ENCODE measurements at regions not wholly inside any gene's neighbourhood (a gene's known extent, or its start where the extent isn't known, plus 50 kb on each side); places are given as distances from the start of the nearest gene placed in this dataset.

- no peaks in the 10 kb centered on the region for H3K9me2 ChIP-seq (ENCODE audit: insufficient read depth, low read length)
- H3F3A ChIP-seq (ENCODE audit: insufficient read depth, low read length, poor library complexity, severe bottlenecking), result no peaks in the 10 kb centered on the region
- H3K4me2 ChIP-seq (ENCODE audit: low read length), result no peak overlapping the region
- no peaks in the 10 kb centered on the region for H4K20me1 ChIP-seq (ENCODE audit: insufficient read depth)
- H3K27me3 ChIP-seq (ENCODE audit: insufficient read depth, low read depth, low read length), result no peaks in the 10 kb centered on the region
- H3K36me3 ChIP-seq (ENCODE audit: insufficient read depth, low read length), result no peaks in the 10 kb centered on the region
- H3K9ac ChIP-seq (ENCODE audit: low read length), result no peak overlapping the region
- no peak overlapping the region for H3K27ac ChIP-seq (ENCODE audit: low read length)
- TF ChIP-seq SMC3 (conservative IDR thresholded peaks at IDR 0.05; ENCODE audit: poor library complexity) (no peak), CTCF (IDR thresholded peaks at IDR 0.05; ENCODE audit: poor library complexity, severe bottlenecking) (no peak), EP300 (conservative IDR thresholded peaks at IDR 0.05; ENCODE audit: poor library complexity, severe bottlenecking) (no peak), RAD21 (conservative IDR thresholded peaks at IDR 0.05) (no peak), POLR2AphosphoS5 (IDR thresholded peaks at IDR 0.05) (no peak)
- no peak overlapping the region for H3K4me3 ChIP-seq (ENCODE audit: low read length)
- no peaks in the 10 kb centered on the region for H3K79me2 ChIP-seq (replicated peaks; ENCODE audit: insufficient read depth, low read length)
- H3K9me3 ChIP-seq (ENCODE audit: low read length), result no peaks in the 10 kb centered on the region
- no peak overlapping the region for H2AFZ ChIP-seq (ENCODE audit: low read depth, low read length)
Observed at GRCh38 chr12:86331457-86331856, 75.3 kb upstream of the MGAT4C start.

GRCh38 chr12:86331012-86331411 is 74.8 kb upstream of the MGAT4C start:
- TF ChIP-seq RAD21 (conservative IDR thresholded peaks at IDR 0.05) (no peak), EZH2 (IDR thresholded peaks at IDR 0.05; ENCODE audit: borderline replicate concordance, insufficient read depth, low read length, poor library complexity, severe bottlenecking) (no peak), CTCF (IDR thresholded peaks at IDR 0.05; ENCODE audit: poor library complexity, severe bottlenecking) (no peak), SMC3 (conservative IDR thresholded peaks at IDR 0.05; ENCODE audit: poor library complexity) (no peak)
- Histone ChIP-seq H4K20me1 (ENCODE audit: insufficient read depth) (no peaks in the 10 kb centered on the region), H3K9me2 (ENCODE audit: insufficient read depth, low read length) (no peaks in the 10 kb centered on the region), H3K27me3 (ENCODE audit: insufficient read depth, low read depth, low read length) (no peaks in the 10 kb centered on the region), H3K27ac (ENCODE audit: low read length) (no peak overlapping the region), H3K4me3 (ENCODE audit: low read length) (no peak overlapping the region), H3K9ac (ENCODE audit: low read length) (no peak overlapping the region), H3K4me2 (ENCODE audit: low read length) (no peak overlapping the region), H2AFZ (ENCODE audit: low read depth, low read length) (no peak overlapping the region), H3K36me3 (ENCODE audit: insufficient read depth, low read length) (no peaks in the 10 kb centered on the region), H3K79me2 (replicated peaks; ENCODE audit: insufficient read depth, low read length) (no peaks in the 10 kb centered on the region), H3K9me3 (ENCODE audit: low read length) (no peaks in the 10 kb centered on the region), H3F3A (ENCODE audit: insufficient read depth, low read length, poor library complexity, severe bottlenecking) (no peaks in the 10 kb centered on the region)

- Histone ChIP-seq H3F3A (ENCODE audit: insufficient read depth, low read length, poor library complexity, severe bottlenecking) (no peaks in the 10 kb centered on the region), H4K20me1 (ENCODE audit: insufficient read depth) (no peaks in the 10 kb centered on the region), H3K4me2 (ENCODE audit: low read length) (no peak overlapping the region), H3K36me3 (ENCODE audit: insufficient read depth, low read length) (no peaks in the 10 kb centered on the region), H3K9me3 (ENCODE audit: low read length) (no peaks in the 10 kb centered on the region), H2AFZ (ENCODE audit: low read depth, low read length) (no peak overlapping the region), H3K9me2 (ENCODE audit: insufficient read depth, low read length) (no peaks in the 10 kb centered on the region), H3K27ac (ENCODE audit: low read length) (no peak overlapping the region), H3K4me3 (ENCODE audit: low read length) (no peak overlapping the region), H3K9ac (ENCODE audit: low read length) (no peak overlapping the region), H3K79me2 (replicated peaks; ENCODE audit: insufficient read depth, low read length) (no peaks in the 10 kb centered on the region), H3K27me3 (ENCODE audit: insufficient read depth, low read depth, low read length) (no peaks in the 10 kb centered on the region)
- TF ChIP-seq SMC3 (conservative IDR thresholded peaks at IDR 0.05; ENCODE audit: poor library complexity) (no peak), RAD21 (conservative IDR thresholded peaks at IDR 0.05) (no peak), POLR2AphosphoS5 (IDR thresholded peaks at IDR 0.05) (no peak), REST (IDR thresholded peaks at IDR 0.05; ENCODE audit: borderline replicate concordance) (no peak), CTCF (IDR thresholded peaks at IDR 0.05; ENCODE audit: poor library complexity, severe bottlenecking) (no peak), EZH2 (IDR thresholded peaks at IDR 0.05; ENCODE audit: borderline replicate concordance, insufficient read depth, low read length, poor library complexity, severe bottlenecking) (no peak), TAF1 (IDR thresholded peaks at IDR 0.05; ENCODE audit: low read depth) (no peak), MXI1 (conservative IDR thresholded peaks at IDR 0.05; ENCODE audit: poor library complexity, severe bottlenecking) (no peak), EP300 (conservative IDR thresholded peaks at IDR 0.05; ENCODE audit: poor library complexity, severe bottlenecking) (no peak)
Observed at GRCh38 chr12:86312232-86312631, 56.0 kb upstream of the MGAT4C start.

All from neural cell (in vitro differentiated cells).